Lower leg skin (tissue), 3 donors: ENCODE measurements at regions not wholly inside any gene's neighbourhood (a gene's known extent, or its start where the extent isn't known, plus 50 kb on each side); places are given as distances from the start of the nearest gene placed in this dataset.

Experiments
- POLR2A ChIP-seq, 2 donors: fragments of 450-650 bp; IDR thresholded peaks; one replicate each; pipeline ENCODE4 v1.6.1; 2016 to 2017; ENCODE audit warnings: antibody characterized with exemption in 2 of 2, mild to moderate bottlenecking in 1 of 2, moderate library complexity in 1 of 2
- TF ChIP-seq, protein P1 (sequence below), 3 donors: fragments of 450-650 bp; IDR thresholded peaks; one replicate each; pipeline ENCODE4 v1.5.1; 2016; ENCODE audit warnings: antibody characterized with exemption in 3 of 3, mild to moderate bottlenecking in 3 of 3, moderate library complexity in 2 of 3

DNA sequence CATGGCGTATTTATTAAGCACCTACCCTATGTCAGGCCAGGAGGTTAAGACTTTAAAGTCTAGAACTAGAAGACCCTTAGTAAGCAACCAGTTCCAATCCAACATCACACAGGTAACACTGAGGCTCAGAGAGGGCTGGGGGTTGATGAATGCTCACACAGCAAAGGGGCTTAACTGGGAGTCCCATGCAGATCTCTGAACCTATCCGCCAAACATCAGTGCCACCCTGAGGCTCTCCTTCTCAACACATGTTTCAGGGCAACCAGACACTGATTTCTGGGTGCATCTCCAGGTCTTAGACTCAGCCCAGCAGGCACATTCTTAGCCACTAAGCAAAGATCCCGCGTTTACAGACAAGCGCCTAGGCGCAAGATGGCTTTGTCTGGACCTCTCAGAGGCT lies 92.0 kb upstream of the SLC6A11 start:
- TF ChIP-seq POLR2A (IDR thresholded peaks at IDR 0.05), result no peak
- TF ChIP-seq, protein P1, sequence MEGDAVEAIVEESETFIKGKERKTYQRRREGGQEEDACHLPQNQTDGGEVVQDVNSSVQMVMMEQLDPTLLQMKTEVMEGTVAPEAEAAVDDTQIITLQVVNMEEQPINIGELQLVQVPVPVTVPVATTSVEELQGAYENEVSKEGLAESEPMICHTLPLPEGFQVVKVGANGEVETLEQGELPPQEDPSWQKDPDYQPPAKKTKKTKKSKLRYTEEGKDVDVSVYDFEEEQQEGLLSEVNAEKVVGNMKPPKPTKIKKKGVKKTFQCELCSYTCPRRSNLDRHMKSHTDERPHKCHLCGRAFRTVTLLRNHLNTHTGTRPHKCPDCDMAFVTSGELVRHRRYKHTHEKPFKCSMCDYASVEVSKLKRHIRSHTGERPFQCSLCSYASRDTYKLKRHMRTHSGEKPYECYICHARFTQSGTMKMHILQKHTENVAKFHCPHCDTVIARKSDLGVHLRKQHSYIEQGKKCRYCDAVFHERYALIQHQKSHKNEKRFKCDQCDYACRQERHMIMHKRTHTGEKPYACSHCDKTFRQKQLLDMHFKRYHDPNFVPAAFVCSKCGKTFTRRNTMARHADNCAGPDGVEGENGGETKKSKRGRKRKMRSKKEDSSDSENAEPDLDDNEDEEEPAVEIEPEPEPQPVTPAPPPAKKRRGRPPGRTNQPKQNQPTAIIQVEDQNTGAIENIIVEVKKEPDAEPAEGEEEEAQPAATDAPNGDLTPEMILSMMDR (IDR thresholded peaks at IDR 0.05), result no peak
